Parathyroid adenoma (tissue), 2 donors: ENCODE measurements at regions not wholly inside any gene's neighbourhood (a gene's known extent, or its start where the extent isn't known, plus 50 kb on each side); places are given as distances from the start of the nearest gene placed in this dataset.

Experiments used
- H2AFZ ChIP-seq: fragments of 300-600 bp; sonication (generic); one replicate; pipeline ENCODE4 v1.7.0; 2017; ENCODE audit warnings: antibody characterized with exemption, mild to moderate bottlenecking
- H3K27ac ChIP-seq: fragments of 300-600 bp; sonication (generic); one replicate; pipeline ENCODE4 v1.7.0; 2017
- H3K27me3 ChIP-seq: fragments of 300-600 bp; sonication (generic); one replicate; pipeline ENCODE4 v1.7.0; 2017; ENCODE audit warnings: low read length; ENCODE audit not compliant: control insufficient read depth, insufficient read depth
- H3K36me3 ChIP-seq: fragments of 300-600 bp; sonication (generic); one replicate; pipeline ENCODE4 v1.7.0; 2017; ENCODE audit warnings: low read length; ENCODE audit not compliant: control insufficient read depth, insufficient read depth
- H3K4me1 ChIP-seq: fragments of 300-600 bp; sonication (generic); one replicate; pipeline ENCODE4 v1.7.0; 2017; ENCODE audit warnings: control low read depth
- H3K4me2 ChIP-seq: fragments of 300-600 bp; sonication (generic); one replicate; pipeline ENCODE4 v1.7.0; 2017; ENCODE audit warnings: low read length
- H3K4me3 ChIP-seq: fragments of 300-600 bp; sonication (generic); one replicate; pipeline ENCODE4 v1.7.0; 2017; ENCODE audit warnings: low read depth, low read length
- H3K79me2 ChIP-seq: fragments of 300-600 bp; sonication (generic); one replicate; pipeline ENCODE4 v1.7.0; 2017; ENCODE audit warnings: control low read depth
- H3K9ac ChIP-seq: fragments of 300-600 bp; sonication (generic); one replicate; pipeline ENCODE4 v1.7.0; 2017; ENCODE audit warnings: mild to moderate bottlenecking
- H3K9me3 ChIP-seq: fragments of 300-600 bp; sonication (generic); one replicate; pipeline ENCODE4 v1.7.0; 2017; ENCODE audit warnings: low read length; ENCODE audit not compliant: control insufficient read depth
- CTCF ChIP-seq: fragments of 300-600 bp; sonication (generic); IDR thresholded peaks from one replicate; pipeline ENCODE4 v1.7.0; 2017; ENCODE audit warnings: antibody characterized with exemption, mild to moderate bottlenecking
- donor health status: primary hyperparathyroidism.

GRCh38 chr14:42001431-42001830 is 394.8 kb downstream of the LRFN5 start:
- TF ChIP-seq CTCF, result no peak
- Histone ChIP-seq H3K4me3 (no peak overlapping the region), H3K4me1 (no peaks in the 10 kb centered on the region), H3K79me2 (no peaks in the 10 kb centered on the region), H3K4me2 (no peak overlapping the region), H3K9me3 (no peaks in the 10 kb centered on the region), H3K27ac (no peak overlapping the region), H3K9ac (no peak overlapping the region), H3K36me3 (no peaks in the 10 kb centered on the region), H2AFZ (no peak overlapping the region), H3K27me3 (no peaks in the 10 kb centered on the region)

DNA sequence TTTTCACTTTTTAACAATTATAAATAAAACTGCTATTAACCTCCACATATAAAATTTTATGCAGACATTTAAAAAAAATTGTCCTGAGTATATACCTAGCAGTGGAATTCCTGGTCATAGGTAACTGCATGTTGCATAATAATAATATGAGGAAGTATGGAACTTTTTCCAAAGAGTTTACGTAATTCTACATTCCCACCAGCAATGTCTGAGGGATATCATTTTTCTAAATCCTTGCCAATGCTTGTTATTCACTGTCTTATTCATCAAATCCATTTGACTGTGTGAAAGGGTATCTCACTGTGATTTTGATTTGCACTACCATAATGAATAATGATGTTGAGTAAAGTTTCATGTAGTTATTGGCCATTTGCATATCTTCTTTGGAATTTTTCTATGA is 393.8 kb downstream of the LRFN5 start:
- H3K79me2 ChIP-seq, result no peaks in the 10 kb centered on the region
- no peak for TF ChIP-seq CTCF
- H3K4me1 ChIP-seq, result no peaks in the 10 kb centered on the region
- H3K4me3 ChIP-seq, result no peak overlapping the region
- H3K9ac ChIP-seq, result no peak overlapping the region
- no peaks in the 10 kb centered on the region for H3K27me3 ChIP-seq
- no peak overlapping the region for H2AFZ ChIP-seq
- H3K27ac ChIP-seq, result no peak overlapping the region
- no peak overlapping the region for H3K4me2 ChIP-seq
- H3K36me3 ChIP-seq, result no peaks in the 10 kb centered on the region
- no peaks in the 10 kb centered on the region for H3K9me3 ChIP-seq

DNA sequence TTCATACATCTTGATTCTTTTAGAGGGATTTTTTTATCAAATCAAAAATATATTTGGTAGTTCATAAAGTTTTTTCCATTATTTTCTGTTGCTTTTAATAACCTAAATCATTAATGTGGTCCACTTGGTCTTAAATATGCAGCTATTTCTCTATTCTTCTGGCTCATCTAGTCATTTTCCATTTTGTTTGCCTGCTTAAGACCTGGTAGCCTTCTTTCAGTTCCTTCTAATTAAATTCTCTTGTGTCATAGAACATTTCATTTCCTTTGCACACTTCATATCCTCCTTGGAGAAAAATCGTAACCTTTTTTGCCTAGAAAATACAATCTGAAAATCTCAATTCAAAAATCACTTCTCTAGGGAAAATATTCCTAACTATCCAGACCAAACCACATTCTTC is 387.0 kb downstream of the LRFN5 start:
- H3K4me2 ChIP-seq, result no peak overlapping the region
- no peaks in the 10 kb centered on the region for H3K4me1 ChIP-seq

DNA sequence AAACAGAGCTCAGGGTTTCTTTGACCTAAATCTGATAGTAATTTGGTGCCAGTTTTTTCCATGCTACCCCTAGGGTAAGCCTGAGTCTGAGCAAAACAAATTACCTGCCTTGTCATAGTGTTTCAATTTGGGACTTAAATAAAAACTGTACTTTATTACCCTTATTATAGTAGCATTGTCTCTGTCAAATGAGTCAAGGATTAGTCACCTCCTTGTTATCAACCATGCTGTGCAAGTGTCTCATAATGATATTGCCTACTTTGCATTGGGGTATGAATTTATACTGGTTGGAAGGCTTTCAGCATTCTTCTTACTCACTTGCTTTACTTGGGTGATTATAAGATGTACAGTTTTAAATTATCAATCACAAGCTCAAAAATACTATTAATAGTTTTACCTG is 380.0 kb downstream of the LRFN5 start:
- H3K4me1 ChIP-seq, result no peaks in the 10 kb centered on the region
- H3K27me3 ChIP-seq, result no peaks in the 10 kb centered on the region
- H3K79me2 ChIP-seq, result no peaks in the 10 kb centered on the region
- no peaks in the 10 kb centered on the region for H3K36me3 ChIP-seq
- H2AFZ ChIP-seq, result no peak overlapping the region
- H3K9me3 ChIP-seq, result no peaks in the 10 kb centered on the region
- no peak overlapping the region for H3K27ac ChIP-seq
- no peak for TF ChIP-seq CTCF
- no peak overlapping the region for H3K9ac ChIP-seq
- H3K4me3 ChIP-seq, result no peak overlapping the region
- no peak overlapping the region for H3K4me2 ChIP-seq

More for the DNA sequence above, 387.0 kb downstream of the LRFN5 start:
- Histone ChIP-seq H3K27me3 (no peaks in the 10 kb centered on the region), H3K27ac (no peak overlapping the region), H3K79me2 (no peaks in the 10 kb centered on the region), H3K36me3 (no peaks in the 10 kb centered on the region), H2AFZ (no peak overlapping the region), H3K9me3 (no peaks in the 10 kb centered on the region), H3K4me3 (no peak overlapping the region), H3K9ac (no peak overlapping the region)
- no peak for TF ChIP-seq CTCF

DNA sequence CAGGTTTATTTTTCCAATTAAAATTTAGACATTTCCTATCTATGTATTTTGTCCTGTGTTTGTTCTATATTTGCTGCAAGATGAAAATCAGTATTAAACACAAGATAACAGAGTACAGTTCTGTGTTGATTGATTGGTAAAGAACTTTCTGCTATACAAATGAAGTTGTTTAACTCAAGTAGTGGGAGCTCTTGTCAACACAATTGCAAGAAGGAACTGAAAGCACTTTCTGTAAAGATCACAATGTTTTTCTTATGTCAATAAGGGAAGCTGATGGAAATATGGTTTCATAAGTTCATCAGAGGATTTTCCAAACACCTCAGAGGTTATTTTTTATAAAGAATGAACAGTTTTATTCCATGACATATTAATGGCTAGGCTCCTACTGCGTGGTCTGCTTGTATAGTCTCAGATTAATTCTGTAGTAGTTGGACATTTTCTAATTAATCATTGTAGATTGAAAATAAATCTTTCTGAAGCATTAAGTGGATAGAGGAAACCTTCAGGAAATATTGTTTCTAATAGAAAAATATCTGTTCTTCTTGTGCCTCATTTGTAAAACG is 379.5 kb downstream of the LRFN5 start:
- Histone ChIP-seq H3K27ac (no peak overlapping the region), H3K9ac (no peak overlapping the region), H2AFZ (no peak overlapping the region), H3K4me3 (no peak overlapping the region), H3K36me3 (no peaks in the 10 kb centered on the region), H3K27me3 (no peaks in the 10 kb centered on the region), H3K4me2 (no peak overlapping the region), H3K4me1 (no peaks in the 10 kb centered on the region), H3K79me2 (no peaks in the 10 kb centered on the region), H3K9me3 (no peaks in the 10 kb centered on the region)
- no peak for TF ChIP-seq CTCF
